CD4-positive, alpha-beta T cell treated with Interleukin-6 at 100 ng/mL for 8 hours (primary cell): ENCODE measurements at regions not wholly inside any gene's neighbourhood (a gene's known extent, or its start where the extent isn't known, plus 50 kb on each side); places are given as distances from the start of the nearest gene placed in this dataset.

Source experiments
- DNase-seq: peaks from one replicate; pipeline ENCODE4 v3.0.0-alpha.2; 2020; ENCODE audit warnings: mixed read lengths, low spot score

- DNase-seq = no peak
Measured at GRCh38 chr20:43863821-43864544, 50.7 kb upstream of the TOX2 start.

- no peak for DNase-seq
Measured at GRCh38 chr20:43863330-43863729, 51.3 kb upstream of the TOX2 start.

- no peak for DNase-seq
Measured at GRCh38 chr20:43862438-43862837, 52.2 kb upstream of the TOX2 start.

- DNase-seq = no peak
Measured at GRCh38 chr20:43859994-43860393, 54.7 kb upstream of the TOX2 start.

DNA sequence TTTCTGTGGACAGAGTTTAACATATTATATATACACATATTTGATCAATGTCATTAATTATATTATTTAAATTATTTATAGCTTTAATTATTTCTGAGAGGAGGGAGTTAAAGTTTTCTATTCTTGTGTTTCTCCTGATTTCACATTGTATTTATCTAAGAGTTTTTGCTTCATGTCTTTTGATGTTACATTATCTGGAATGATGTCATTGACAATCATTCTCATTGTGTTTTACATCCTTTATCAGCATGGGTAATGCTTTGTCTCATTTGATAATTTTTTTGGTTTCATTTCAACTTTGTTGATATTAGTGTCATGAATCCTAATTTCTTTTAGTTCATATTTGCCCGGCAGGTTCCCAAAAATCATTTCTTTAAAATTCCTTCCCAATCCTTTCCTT is 56.7 kb upstream of the TOX2 start:
- no peak for DNase-seq

GRCh38 chr20:43857127-43857526 is 57.5 kb upstream of the TOX2 start:
- DNase-seq = no peak

GRCh38 chr20:43855803-43856202 is 58.8 kb upstream of the TOX2 start:
- no peak for DNase-seq

GRCh38 chr20:43853918-43854317 is 60.7 kb upstream of the TOX2 start:
- DNase-seq = no peak

DNA sequence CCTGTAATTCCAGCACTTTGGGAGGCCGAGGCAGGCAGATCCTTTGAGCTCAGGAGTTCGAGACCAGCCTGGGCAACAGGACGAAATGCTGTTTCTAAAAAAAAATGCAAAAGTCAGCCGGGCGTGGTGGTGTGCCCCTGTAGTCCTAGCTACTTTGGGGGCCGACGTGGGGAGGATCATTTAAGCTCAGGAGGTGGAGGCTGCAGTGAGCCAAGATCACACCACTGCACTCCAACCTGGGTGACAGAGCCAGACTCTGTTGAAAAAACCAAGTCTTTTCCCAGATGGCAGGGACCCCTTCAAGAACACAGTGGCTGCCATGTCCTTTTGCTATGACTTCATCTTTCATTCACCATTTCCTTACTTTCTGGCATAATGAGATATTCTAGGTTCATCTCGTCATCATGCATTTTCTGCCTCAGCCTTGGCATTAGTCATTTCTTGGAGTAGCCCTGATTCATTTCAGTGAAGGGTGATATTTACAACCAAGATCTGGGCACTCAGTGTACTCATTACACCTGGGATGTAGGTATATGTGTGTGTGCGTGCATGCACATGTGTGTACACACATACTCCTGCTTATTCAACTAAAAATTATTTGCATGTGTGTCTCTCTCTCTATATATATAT is 61.4 kb upstream of the TOX2 start:
- DNase-seq = no peak

DNA sequence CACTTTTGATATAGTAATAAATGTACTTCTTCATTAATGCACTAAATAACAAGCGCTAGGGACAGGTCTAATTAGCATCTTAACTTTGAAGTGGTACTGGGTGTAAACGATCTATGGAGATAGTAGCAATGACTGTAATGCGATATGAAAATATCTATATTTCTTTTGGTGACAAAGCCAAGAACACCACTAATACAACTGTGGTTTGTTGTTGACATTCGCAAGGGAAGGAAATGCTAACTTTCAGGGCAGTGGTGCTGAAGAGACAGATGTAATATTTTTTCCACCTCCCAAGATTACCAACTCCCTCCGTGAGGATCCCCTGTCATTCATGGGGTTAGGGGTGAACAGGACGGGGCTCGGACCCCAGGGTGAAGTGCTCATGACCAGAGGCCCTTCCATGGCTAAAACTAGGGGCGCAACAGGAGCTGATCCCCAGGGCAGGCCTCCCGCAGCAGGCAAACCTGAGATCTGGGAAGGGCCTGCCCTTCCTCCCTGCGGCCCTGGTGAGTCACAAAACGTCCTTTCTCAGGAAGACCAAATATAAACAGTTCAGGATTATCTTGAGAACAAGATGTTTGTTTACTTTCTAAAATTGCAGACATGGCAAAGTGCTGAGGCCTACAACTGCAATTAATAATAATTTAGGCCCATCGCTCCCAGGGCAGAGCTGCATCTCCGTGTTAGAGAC is 65.0 kb upstream of the TOX2 start:
- no peak for DNase-seq

GRCh38 chr20:43846516-43846905 is 68.1 kb upstream of the TOX2 start:
- no peak for DNase-seq

GRCh38 chr20:43844778-43845614 is 69.7 kb upstream of the TOX2 start:
- DNase-seq = no peak

DNA sequence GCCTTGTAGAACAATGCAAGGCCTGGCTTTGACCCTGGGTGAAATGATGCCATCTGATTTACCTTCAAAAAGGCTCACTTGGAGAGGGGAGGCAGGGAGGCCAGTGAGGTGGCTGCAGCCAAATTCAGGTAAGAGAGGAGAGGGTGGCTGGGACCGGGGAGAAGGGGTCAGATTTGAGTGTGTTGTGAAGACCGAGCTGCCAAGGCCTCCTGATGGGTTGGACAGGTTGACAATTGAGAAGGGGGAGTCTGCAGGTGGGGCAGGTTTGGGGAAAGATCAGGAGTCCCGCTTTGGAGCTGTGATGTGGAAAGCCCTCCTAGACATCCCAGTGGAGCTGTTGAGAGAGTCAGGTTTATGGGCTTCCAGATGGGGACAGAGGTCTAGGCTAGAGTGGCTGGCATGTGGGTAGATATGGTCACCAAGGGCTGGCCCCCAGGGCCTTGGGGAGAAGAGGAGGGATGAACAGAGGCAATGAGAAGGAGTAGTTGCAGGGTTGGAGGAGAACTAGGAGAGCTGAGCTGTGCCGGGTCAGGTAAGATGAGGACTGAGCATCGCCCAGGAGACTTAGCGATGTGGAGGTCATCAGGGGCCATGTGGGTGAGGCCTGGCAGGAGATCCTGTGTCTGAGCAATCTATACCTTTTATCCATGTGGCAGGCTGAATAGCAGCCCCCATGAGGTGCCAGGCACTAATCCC is 70.5 kb upstream of the TOX2 start:
- DNase-seq = no peak

DNA sequence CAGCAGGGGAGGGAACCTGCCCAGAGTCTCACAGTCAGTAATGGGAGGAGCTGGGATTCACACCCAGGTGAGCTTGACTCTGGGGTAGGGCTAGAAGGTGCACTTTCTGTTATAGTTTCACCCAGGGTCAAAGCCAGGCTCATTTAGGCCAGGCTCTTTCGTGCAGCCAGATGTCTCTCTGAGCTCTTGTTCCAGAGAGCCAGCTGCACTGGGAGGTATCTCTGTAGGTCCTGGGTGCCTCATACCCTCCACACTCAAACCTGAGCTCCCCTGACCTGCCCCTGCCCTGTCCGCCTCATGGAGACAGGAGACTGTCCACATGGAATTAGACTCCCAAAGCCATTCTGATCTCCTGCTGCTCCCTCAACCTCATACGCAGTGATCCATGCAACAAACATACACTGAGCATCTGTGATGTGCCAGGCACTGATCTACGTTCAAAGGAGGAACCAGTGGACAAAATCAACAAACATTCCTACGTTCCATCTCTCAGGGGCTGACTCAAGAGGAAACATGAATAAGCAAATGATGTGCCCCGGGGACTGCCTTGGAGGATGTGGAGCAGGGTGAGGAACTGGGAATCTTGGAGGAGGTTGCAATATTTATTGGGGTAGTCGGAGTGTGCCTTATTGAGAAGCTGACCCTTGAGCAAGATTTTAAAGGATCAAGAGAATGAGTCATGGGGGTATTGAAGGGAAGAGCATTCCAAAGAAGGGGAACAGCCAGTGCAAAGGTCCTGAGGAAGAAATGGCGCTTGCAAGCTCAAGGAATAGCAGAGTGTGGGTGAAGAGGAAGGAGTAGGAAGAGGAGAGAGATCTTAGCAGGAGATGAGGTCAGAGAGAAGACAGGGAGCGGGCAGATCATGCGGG is 71.3 kb upstream of the TOX2 start:
- no peak for DNase-seq

- DNase-seq = no peak
Measured at GRCh38 chr20:43842126-43843020, 72.3 kb upstream of the TOX2 start.

DNA sequence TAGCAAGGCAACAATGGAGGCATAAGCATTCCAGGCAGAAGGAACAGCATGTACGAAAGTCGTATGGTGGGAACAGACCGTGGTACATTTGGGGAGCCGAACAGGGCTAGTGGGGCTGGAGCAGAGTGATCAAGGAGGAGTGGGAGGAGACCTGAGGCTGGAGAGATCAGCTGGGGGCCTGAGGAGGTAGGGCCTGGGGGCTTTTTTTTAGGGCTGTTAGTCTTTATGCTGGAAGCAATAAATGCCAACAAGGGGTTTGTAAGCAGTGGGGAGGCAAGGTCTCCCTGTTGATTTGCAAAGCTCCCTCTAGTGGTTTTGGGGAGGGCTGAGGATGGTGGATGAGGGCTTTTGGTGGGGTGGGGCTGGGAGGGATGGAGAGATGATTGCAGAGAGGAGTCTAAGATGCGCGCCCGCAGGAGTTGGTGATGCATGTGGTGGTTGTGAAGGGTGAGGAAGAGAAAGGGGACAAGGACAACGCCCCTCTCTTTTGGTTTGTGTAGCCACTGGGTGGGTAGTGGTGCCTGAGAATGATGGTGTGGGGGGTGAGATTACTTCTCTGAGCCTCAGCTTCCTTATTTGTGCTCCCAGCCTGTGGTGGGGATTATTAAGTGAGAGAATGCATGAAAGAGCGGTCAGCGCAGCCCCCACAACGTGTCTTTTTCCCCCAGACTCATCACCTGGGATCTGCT is 74.1 kb upstream of the TOX2 start:
- DNase-seq = peak; percentile 11

- no peak for DNase-seq
Measured at GRCh38 chr20:43839793-43840199, 74.9 kb upstream of the TOX2 start.

- no peak for DNase-seq
Measured at GRCh38 chr20:43838703-43839060, 76.0 kb upstream of the TOX2 start.
